ENCODE measurements at regions not wholly inside any gene's neighbourhood (a gene's known extent, or its start where the extent isn't known, plus 50 kb on each side); places are given as distances from the start of the nearest gene placed in this dataset.

- TF ChIP-seq GATA3 (IDR thresholded peaks at IDR 0.05; ENCODE audit: low read depth, low read length) (no peak), GATA2 (IDR thresholded peaks at IDR 0.05; ENCODE audit: low read depth, low read length) (no peak)
Observed at GRCh38 chr14:104246401-104247335, 108.3 kb downstream of the KIF26A start.

GRCh38 chr14:104247336-104248202, 109.2 kb downstream of the KIF26A start:
- TF ChIP-seq GATA2 (IDR thresholded peaks at IDR 0.05; ENCODE audit: low read depth, low read length) = no peak
- TF ChIP-seq GATA3 (IDR thresholded peaks at IDR 0.05; ENCODE audit: low read depth, low read length) = no peak

GRCh38 chr14:104248203-104249055, 110.0 kb downstream of the KIF26A start:
- TF ChIP-seq GATA3 (IDR thresholded peaks at IDR 0.05; ENCODE audit: low read depth, low read length) = no peak
- no peak for TF ChIP-seq GATA2 (IDR thresholded peaks at IDR 0.05; ENCODE audit: low read depth, low read length)

GRCh38 chr14:104249089-104249488, 110.7 kb downstream of the KIF26A start:
- no peak for TF ChIP-seq GATA3 (IDR thresholded peaks at IDR 0.05; ENCODE audit: low read depth, low read length)
- no peak for TF ChIP-seq GATA2 (IDR thresholded peaks at IDR 0.05; ENCODE audit: low read depth, low read length)

GRCh38 chr14:104249706-104250105, 111.3 kb downstream of the KIF26A start:
- TF ChIP-seq GATA3 (IDR thresholded peaks at IDR 0.05; ENCODE audit: low read depth, low read length) (no peak), GATA2 (IDR thresholded peaks at IDR 0.05; ENCODE audit: low read depth, low read length) (no peak)

GRCh38 chr14:104250175-104250574, 111.8 kb downstream of the KIF26A start:
- TF ChIP-seq GATA2 (IDR thresholded peaks at IDR 0.05; ENCODE audit: low read depth, low read length) (no peak), GATA3 (IDR thresholded peaks at IDR 0.05; ENCODE audit: low read depth, low read length) (no peak)

- no peak for TF ChIP-seq GATA2 (IDR thresholded peaks at IDR 0.05; ENCODE audit: low read depth, low read length)
- TF ChIP-seq GATA3 (IDR thresholded peaks at IDR 0.05; ENCODE audit: low read depth, low read length) = no peak
Observed at GRCh38 chr14:104252256-104253215, 114.1 kb downstream of the KIF26A start.

GRCh38 chr14:104253223-104253822, 114.9 kb downstream of the KIF26A start:
- TF ChIP-seq GATA3 (IDR thresholded peaks at IDR 0.05; ENCODE audit: low read depth, low read length) = no peak
- no peak for TF ChIP-seq GATA2 (IDR thresholded peaks at IDR 0.05; ENCODE audit: low read depth, low read length)

- TF ChIP-seq GATA2 (IDR thresholded peaks at IDR 0.05; ENCODE audit: low read depth, low read length) = no peak
- no peak for TF ChIP-seq GATA3 (IDR thresholded peaks at IDR 0.05; ENCODE audit: low read depth, low read length)
Observed at GRCh38 chr14:104253901-104254353, 115.5 kb downstream of the KIF26A start.

GRCh38 chr14:104254735-104255400, 116.5 kb downstream of the KIF26A start:
- no peak for TF ChIP-seq GATA2 (IDR thresholded peaks at IDR 0.05; ENCODE audit: low read depth, low read length)
- TF ChIP-seq GATA3 (IDR thresholded peaks at IDR 0.05; ENCODE audit: low read depth, low read length) = no peak

GRCh38 chr14:104256025-104256424, 117.6 kb downstream of the KIF26A start:
- TF ChIP-seq GATA2 (IDR thresholded peaks at IDR 0.05; ENCODE audit: low read depth, low read length) = no peak
- TF ChIP-seq GATA3 (IDR thresholded peaks at IDR 0.05; ENCODE audit: low read depth, low read length) = no peak
